K562 (cell line): ENCODE measurements at regions not wholly inside any gene's neighbourhood (a gene's known extent, or its start where the extent isn't known, plus 50 kb on each side); places are given as distances from the start of the nearest gene placed in this dataset.

Experiments
- ATAC-seq: fragments of 200-7000 bp; cut with Tn5 transposase; 3 replicates; pipeline ENCODE4 v1.9.1; 2020; ENCODE audit warnings: moderate library complexity
- BruUV-seq: library from RNA; stranded (reverse); fragments of 400-500 nt; replicated peaks from 2 replicates; lab custom pipeline; 2021; lab: Mats Ljungman, UMichigan
- CTCF ChIA-PET: fragments of 300-600 bp; formaldehyde crosslinking; extraction: SDS; loops from one replicate; lab custom pipeline; 2021; ENCODE audit warnings: low intra/inter-chr PET ratio; lab: Yijun Ruan, JAX
- POLR2A ChIA-PET: fragments of 300-600, 350-650 bp; sonication (Branson Sonifier 250); formaldehyde crosslinking; extraction: SDS; loops from one replicate; lab custom pipeline; 2021; ENCODE audit warnings: antibody characterized with exemption, inconsistent platforms; lab: Yijun Ruan, JAX
- DNase-seq, 4 experiments: peaks; one replicate each; pipeline versions ENCODE4 v3.0.0 to v3.0.0-alpha.2; 2011 to 2018; ENCODE audit warnings: low spot score in 3 of 4, mixed read lengths in 3 of 4; ENCODE audit errors: extremely low read depth in 1 of 4
- FAIRE-seq: peaks from 2 replicates; lab custom pipeline; 2011; peaks lifted over from hg19 to GRCh38; lab: Jason Lieb, UNC
- H2AFZ ChIP-seq: 2 replicates; pipeline ENCODE4 v1.6.0; 2011; ENCODE audit warnings: low read depth, low read length, control low read depth, inconsistent platforms
- H3K27ac ChIP-seq: fragments of 200-600 bp; 3 replicates; pipeline ENCODE4 v1.8.0; 2011; ENCODE audit warnings: low read depth, mild to moderate bottlenecking, control low read depth, inconsistent platforms, low read length, moderate library complexity, mixed read lengths; ENCODE audit errors: extremely low read depth
- H3K27me3 ChIP-seq, 2 experiments: fragments of 300-600 bp in 1 of 2; 2 replicates in 1 of 2; 3 replicates in 1 of 2; pipeline versions ENCODE4 v1.6.0 to v1.8.0; 2011; ENCODE audit warnings: inconsistent platforms in 2 of 2, low read length in 2 of 2, mild to moderate bottlenecking in 1 of 2, mixed read lengths in 1 of 2, moderate library complexity in 1 of 2; ENCODE audit not compliant: control insufficient read depth in 2 of 2, insufficient read depth in 2 of 2
- H3K36me3 ChIP-seq: fragments of 300-600 bp; 3 replicates; pipeline ENCODE4 v1.8.0; 2011; ENCODE audit warnings: mild to moderate bottlenecking, low read length, inconsistent platforms; ENCODE audit not compliant: control insufficient read depth, insufficient read depth
- H3K4me1 ChIP-seq, 2 experiments: fragments of 200-600 bp in 1 of 2; replicated peaks in 1 of 2; 2 replicates in 1 of 2; 3 replicates in 1 of 2; pipeline versions ENCODE4 v1.5.1 to v1.8.0; 2011; ENCODE audit warnings: inconsistent platforms in 2 of 2, low read length in 2 of 2, mild to moderate bottlenecking in 1 of 2, mixed read lengths in 1 of 2, moderate library complexity in 1 of 2; ENCODE audit not compliant: control insufficient read depth in 2 of 2, insufficient read depth in 2 of 2
- H3K4me2 ChIP-seq: 2 replicates; pipeline ENCODE4 v1.6.1; 2011; ENCODE audit warnings: low read length, control low read depth, inconsistent platforms, mixed read lengths; ENCODE audit not compliant: insufficient read depth
- H3K4me3 ChIP-seq: fragments of 200-600 bp; sonication (generic), shearing (Covaris generic); 2 replicates; pipeline ENCODE4 v1.5.1; 2016; ENCODE audit warnings: control low read depth, inconsistent platforms
- H3K79me2 ChIP-seq: fragments of 200-600 bp; 3 replicates; pipeline ENCODE4 v1.8.0; 2011; ENCODE audit warnings: low read length, inconsistent platforms; ENCODE audit not compliant: control insufficient read depth, insufficient read depth
- H3K9ac ChIP-seq, 2 experiments: 2 replicates each; pipeline versions ENCODE4 v1.6.0 to v1.6.1; 2011; ENCODE audit warnings: low read depth in 2 of 2, low read length in 2 of 2, control low read depth in 1 of 2, inconsistent platforms in 1 of 2, mild to moderate bottlenecking in 1 of 2, mixed read lengths in 1 of 2; ENCODE audit not compliant: insufficient read depth in 1 of 2
- H3K9me1 ChIP-seq: one replicate; pipeline ENCODE4 v1.6.0; 2011; ENCODE audit warnings: inconsistent platforms, mild to moderate bottlenecking, low read length, moderate library complexity; ENCODE audit not compliant: control insufficient read depth, insufficient read depth
- H3K9me3 ChIP-seq: replicated peaks from 2 replicates; pipeline ENCODE4 v1.5.1; 2011; ENCODE audit warnings: low read depth, low read length, inconsistent platforms; ENCODE audit not compliant: control insufficient read depth, insufficient read depth
- H4K20me1 ChIP-seq: replicated peaks from 2 replicates; pipeline ENCODE4 v1.6.1; 2011; ENCODE audit warnings: low read length, inconsistent platforms, mixed read lengths; ENCODE audit not compliant: control insufficient read depth, insufficient read depth
- GABPB2 ChIP-seq: fragments of 250-450 bp; sonication (Bioruptor Pico); conservative IDR thresholded peaks from 2 replicates; pipeline ENCODE4 v1.5.1; 2021; ENCODE audit warnings: mild to moderate bottlenecking
- POLR2A ChIP-seq: fragments of 450-650 bp; conservative IDR thresholded peaks from 2 replicates; pipeline ENCODE4 v1.6.1; 2016
- POLR2G ChIP-seq: fragments of 200-400 bp; formaldehyde crosslinking; IDR thresholded peaks from 2 replicates; pipeline ENCODE4 v1.6.1; 2017; ENCODE audit warnings: low read depth, mild to moderate bottlenecking, antibody characterized with exemption, low read length, moderate library complexity
- RNF219 ChIP-seq: fragments of 250-450 bp; sonication (Bioruptor Pico); IDR thresholded peaks from 2 replicates; pipeline ENCODE4 v1.5.0; 2022; ENCODE audit warnings: mild to moderate bottlenecking
- SMAD4 ChIP-seq: fragments of 250-450 bp; sonication (Bioruptor Pico); conservative IDR thresholded peaks from 2 replicates; pipeline ENCODE4 v1.8.0; 2021; ENCODE audit warnings: inconsistent platforms, mild to moderate bottlenecking, moderate library complexity
- SREBF2 ChIP-seq: sonication (generic); formaldehyde crosslinking; IDR thresholded peaks from 2 replicates; pipeline ENCODE4 v1.4.0; 2020; ENCODE audit warnings: mild to moderate bottlenecking, missing genetic modification reagents
- TAF15 ChIP-seq: fragments of 200-400 bp; formaldehyde crosslinking; IDR thresholded peaks from 2 replicates; pipeline ENCODE4 v1.6.1; 2017; ENCODE audit warnings: mild to moderate bottlenecking, low read depth, low read length, moderate library complexity
- ZNF124 ChIP-seq: sonication (generic); formaldehyde crosslinking; IDR thresholded peaks from 2 replicates; pipeline ENCODE4 v1.8.1; 2022; ENCODE audit warnings: missing genetic modification reagents
- ZNF449 ChIP-seq: fragments of 250-450 bp; sonication (Bioruptor Pico); IDR thresholded peaks from 2 replicates; pipeline ENCODE4 v1.8.0; 2022; ENCODE audit warnings: moderate library complexity, mild to moderate bottlenecking, inconsistent platforms
- WGBS: fragments of 100-300 bp; shearing (Covaris generic); methylation state at CpG from one replicate; pipeline ENCODE4 v1.1.6; 2016; ENCODE audit warnings: low coverage, mixed read lengths; ENCODE audit not compliant: insufficient coverage; ENCODE audit errors: missing lambda C conversion rate; 5-methylcytosine and 5-hydroxymethylcytosine counted together
- in situ Hi-C: fragments of 300-500 bp; cut with MboI; formaldehyde crosslinking; loops from 4 replicates; pipeline ENCODE4 v1.15.0; 2018; ENCODE audit warnings: inconsistent platforms, mixed read lengths
- intact Hi-C: fragments of 100-400 bp; cut with micrococcal nuclease; formaldehyde crosslinking; loops from 2 replicates; pipeline ENCODE4 v1.14.2; 2022

- TF ChIP-seq ZNF449 (CRISPR knock-in tag): no peak
- TF ChIP-seq POLR2G: no peak
- no peak for TF ChIP-seq SREBF2 (CRISPR knock-in tag)
- no peak for TF ChIP-seq POLR2A
Observed at GRCh38 chr7:156056534-156056933, 244.3 kb upstream of the SHH start (continued).

- no peak for ATAC-seq
- no peak overlapping the region for H3K4me2 ChIP-seq
- 0% methylated on average over 10 of the region's 10 CpGs for WGBS
- no peak overlapping the region for H2AFZ ChIP-seq
- peaks cover 34 to 60% of the 10 kb centered on the region in 2 experiments for H3K27me3 ChIP-seq
- DNase-seq: no peak
- H3K9me1 ChIP-seq: no peaks in the 10 kb centered on the region
- no peak overlapping the region for H3K4me3 ChIP-seq
- intact Hi-C loops: no loop called here
- H3K9ac ChIP-seq: no peak overlapping the region
- no peaks in the 10 kb centered on the region for H3K36me3 ChIP-seq
- H3K27ac ChIP-seq: no peak overlapping the region
- H4K20me1 ChIP-seq: no peaks in the 10 kb centered on the region
- in situ Hi-C loops: no loop called here
- H3K9me3 ChIP-seq: no peaks in the 10 kb centered on the region
- ChIA-PET POLR2A (interaction anchor here (0.6 to 0.8 kb wide), 2 partner anchors 16 to 148 kb away, joined by 3 read pairs; no protein-coding TSS in a partner anchor), CTCF (no interaction called here)
- TF ChIP-seq RNF219 (CRISPR knock-in tag) (no peak), TAF15 (no peak), SMAD4 (CRISPR knock-in tag) (no peak), GABPB2 (CRISPR knock-in tag) (no peak), ZNF124 (CRISPR knock-in tag) (no peak)
- BruUV-seq: no TSS peak
- FAIRE-seq: no peak
- H3K79me2 ChIP-seq: no peaks in the 10 kb centered on the region
- H3K4me1 ChIP-seq: no peaks in the 10 kb centered on the region
Observed at GRCh38 chr7:156055206-156055822, 243.1 kb upstream of the SHH start.
